ENCODE measurements at regions not wholly inside any gene's neighbourhood (a gene's known extent, or its start where the extent isn't known, plus 50 kb on each side); places are given as distances from the start of the nearest gene placed in this dataset.

DNA sequence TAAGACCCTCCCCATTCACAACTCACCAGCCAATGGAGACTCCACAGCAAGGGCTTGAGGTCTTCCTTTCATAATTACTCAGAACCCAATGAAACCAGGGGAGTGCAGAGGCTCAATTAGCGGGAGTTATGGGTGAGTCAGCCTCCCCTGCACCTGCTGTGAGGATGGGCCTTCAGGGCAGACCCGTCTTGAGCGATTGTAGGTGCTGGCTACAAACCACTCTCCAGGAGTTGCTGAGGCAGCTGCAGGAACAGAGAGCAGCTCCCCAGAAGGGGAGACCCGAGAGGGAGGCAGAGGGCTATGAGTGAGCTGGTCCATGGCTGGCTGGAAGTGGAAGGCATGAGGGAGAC lies 58.5 kb upstream of the SORCS3 start:
- peaks cover 12% of the 10 kb centered on the region for H3K4me1 Mint-ChIP-seq
- H3K27ac Mint-ChIP-seq (ENCODE audit: unreplicated experiment), result no peak overlapping the region

DNA sequence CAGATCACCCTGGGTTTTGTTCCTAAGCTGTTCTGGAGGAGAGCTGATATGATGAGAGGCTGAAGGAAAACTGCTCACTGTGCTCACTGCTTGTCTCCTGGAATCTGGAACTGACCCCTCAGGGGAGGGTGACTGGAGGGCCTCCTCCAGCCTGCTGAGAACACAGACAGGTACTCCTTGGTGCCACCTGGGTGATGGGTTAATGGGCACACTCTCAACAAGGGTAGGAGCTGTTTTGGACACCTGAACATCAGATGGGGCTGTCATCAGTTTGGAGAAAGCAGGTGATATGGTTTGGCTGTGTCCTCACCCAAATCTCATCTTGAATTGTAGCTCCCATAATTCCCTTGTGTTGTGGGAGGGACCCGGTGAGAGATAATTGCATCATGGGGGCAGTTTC lies 58.1 kb upstream of the SORCS3 start:
- TF ChIP-seq, protein P1, sequence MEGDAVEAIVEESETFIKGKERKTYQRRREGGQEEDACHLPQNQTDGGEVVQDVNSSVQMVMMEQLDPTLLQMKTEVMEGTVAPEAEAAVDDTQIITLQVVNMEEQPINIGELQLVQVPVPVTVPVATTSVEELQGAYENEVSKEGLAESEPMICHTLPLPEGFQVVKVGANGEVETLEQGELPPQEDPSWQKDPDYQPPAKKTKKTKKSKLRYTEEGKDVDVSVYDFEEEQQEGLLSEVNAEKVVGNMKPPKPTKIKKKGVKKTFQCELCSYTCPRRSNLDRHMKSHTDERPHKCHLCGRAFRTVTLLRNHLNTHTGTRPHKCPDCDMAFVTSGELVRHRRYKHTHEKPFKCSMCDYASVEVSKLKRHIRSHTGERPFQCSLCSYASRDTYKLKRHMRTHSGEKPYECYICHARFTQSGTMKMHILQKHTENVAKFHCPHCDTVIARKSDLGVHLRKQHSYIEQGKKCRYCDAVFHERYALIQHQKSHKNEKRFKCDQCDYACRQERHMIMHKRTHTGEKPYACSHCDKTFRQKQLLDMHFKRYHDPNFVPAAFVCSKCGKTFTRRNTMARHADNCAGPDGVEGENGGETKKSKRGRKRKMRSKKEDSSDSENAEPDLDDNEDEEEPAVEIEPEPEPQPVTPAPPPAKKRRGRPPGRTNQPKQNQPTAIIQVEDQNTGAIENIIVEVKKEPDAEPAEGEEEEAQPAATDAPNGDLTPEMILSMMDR (conservative IDR thresholded peaks at IDR 0.05), result no peak
- no peak overlapping the region for H3K4me3 Mint-ChIP-seq
- no peaks in the 10 kb centered on the region for H3K36me3 Mint-ChIP-seq (ENCODE audit: low read depth)
- H3K27ac Mint-ChIP-seq (ENCODE audit: unreplicated experiment), result no peak overlapping the region
- H3K27me3 Mint-ChIP-seq (ENCODE audit: low read depth), result peaks cover 8% of the 10 kb centered on the region
- DNase-seq (ENCODE audit: low read depth, low spot score), result no peak
- H3K9me3 Mint-ChIP-seq, result no peaks in the 10 kb centered on the region
- H3K4me1 Mint-ChIP-seq, result peaks cover 12% of the 10 kb centered on the region

More for the DNA sequence above, 58.5 kb upstream of the SORCS3 start:
- Mint-ChIP-seq H3K9me3 (no peaks in the 10 kb centered on the region), H3K36me3 (ENCODE audit: low read depth) (no peaks in the 10 kb centered on the region), H3K27me3 (ENCODE audit: low read depth) (peaks cover 8% of the 10 kb centered on the region), H3K4me3 (no peak overlapping the region)
- TF ChIP-seq, protein P1 (conservative IDR thresholded peaks at IDR 0.05), result no peak
- DNase-seq (ENCODE audit: low read depth, low spot score), result no peak

DNA sequence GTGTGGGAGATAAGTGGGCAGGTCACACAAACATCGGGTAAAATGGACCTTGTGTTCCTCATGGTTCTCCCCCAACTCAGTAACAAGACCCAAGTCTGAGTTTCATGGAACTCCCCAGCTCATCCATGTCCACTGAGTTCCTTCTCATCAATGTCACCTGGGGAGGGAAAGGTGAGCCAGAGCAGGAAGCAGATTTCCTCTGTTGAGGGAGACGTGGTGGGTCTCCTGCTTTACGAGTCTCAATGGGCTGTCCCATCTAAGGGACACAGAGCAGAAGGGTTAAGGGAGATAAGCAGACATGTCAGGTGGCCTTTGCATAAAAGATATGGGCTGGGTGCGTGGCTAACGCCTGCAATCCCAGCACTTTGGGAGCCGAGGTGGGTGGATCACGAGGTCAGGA lies 56.5 kb upstream of the SORCS3 start:
- Mint-ChIP-seq H3K4me3 (no peak overlapping the region), H3K36me3 (ENCODE audit: low read depth) (no peaks in the 10 kb centered on the region), H3K4me1 (peaks cover 4% of the 10 kb centered on the region), H3K9me3 (no peaks in the 10 kb centered on the region), H3K27ac (ENCODE audit: unreplicated experiment) (no peak overlapping the region), H3K27me3 (ENCODE audit: low read depth) (no peaks in the 10 kb centered on the region)
- no peak for DNase-seq (ENCODE audit: low read depth, low spot score)
- TF ChIP-seq, protein P1 (conservative IDR thresholded peaks at IDR 0.05), result no peak

DNA sequence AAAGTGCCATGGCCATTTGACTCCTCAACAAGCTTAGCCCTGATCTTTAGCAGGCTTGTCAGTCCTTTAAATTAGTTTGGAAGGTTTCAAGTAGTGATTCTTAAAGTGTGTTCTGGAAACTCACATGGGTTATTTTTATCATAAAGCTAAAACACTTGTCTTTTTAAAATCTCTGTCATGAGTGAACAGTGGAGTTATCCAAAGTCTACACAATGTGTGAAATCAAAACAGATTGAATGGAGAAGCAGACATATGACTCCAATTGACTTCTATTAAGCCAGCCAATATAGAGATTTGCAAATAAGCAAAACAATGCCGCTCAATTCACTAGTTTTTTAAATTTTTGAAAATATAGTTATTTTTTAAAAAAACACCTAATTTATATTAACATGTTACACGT lies 53.3 kb upstream of the SORCS3 start:
- DNase-seq (ENCODE audit: low read depth, low spot score), result no peak
- no peak overlapping the region for H3K4me3 Mint-ChIP-seq
- H3K4me1 Mint-ChIP-seq, result no peaks in the 10 kb centered on the region
- TF ChIP-seq, protein P1 (conservative IDR thresholded peaks at IDR 0.05), result no peak
- H3K36me3 Mint-ChIP-seq (ENCODE audit: low read depth), result no peaks in the 10 kb centered on the region
- H3K27ac Mint-ChIP-seq (ENCODE audit: unreplicated experiment), result no peak overlapping the region
- no peaks in the 10 kb centered on the region for H3K9me3 Mint-ChIP-seq
- peaks cover 13% of the 10 kb centered on the region for H3K27me3 Mint-ChIP-seq (ENCODE audit: low read depth)

DNA sequence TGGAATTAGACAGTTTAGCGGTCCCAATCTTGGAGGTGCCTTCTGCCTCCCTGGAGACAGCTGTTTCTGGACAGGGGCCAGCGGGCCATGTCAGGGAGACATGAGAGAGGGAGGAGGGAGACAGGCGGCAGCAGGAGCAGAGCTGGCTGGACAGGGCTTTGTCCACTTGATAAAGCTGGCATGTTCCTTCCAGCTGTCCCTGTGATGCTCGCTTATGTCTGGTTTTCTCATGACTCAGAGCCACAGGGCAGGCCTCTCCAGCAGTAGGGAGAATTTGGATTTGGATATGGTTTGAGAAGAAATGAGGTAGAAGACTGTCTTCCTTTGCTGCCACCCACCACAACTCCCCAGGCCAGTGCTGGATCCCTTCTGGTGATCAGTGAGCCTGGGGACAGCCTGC lies 51.7 kb upstream of the SORCS3 start:
- no peak for DNase-seq (ENCODE audit: low read depth, low spot score)
- Mint-ChIP-seq H3K36me3 (ENCODE audit: low read depth) (no peaks in the 10 kb centered on the region), H3K27ac (ENCODE audit: unreplicated experiment) (no peak overlapping the region), H3K9me3 (no peaks in the 10 kb centered on the region), H3K4me1 (no peaks in the 10 kb centered on the region), H3K27me3 (ENCODE audit: low read depth) (peaks cover 13% of the 10 kb centered on the region), H3K4me3 (no peak overlapping the region)
- TF ChIP-seq, protein P1 (conservative IDR thresholded peaks at IDR 0.05), result no peak

DNA sequence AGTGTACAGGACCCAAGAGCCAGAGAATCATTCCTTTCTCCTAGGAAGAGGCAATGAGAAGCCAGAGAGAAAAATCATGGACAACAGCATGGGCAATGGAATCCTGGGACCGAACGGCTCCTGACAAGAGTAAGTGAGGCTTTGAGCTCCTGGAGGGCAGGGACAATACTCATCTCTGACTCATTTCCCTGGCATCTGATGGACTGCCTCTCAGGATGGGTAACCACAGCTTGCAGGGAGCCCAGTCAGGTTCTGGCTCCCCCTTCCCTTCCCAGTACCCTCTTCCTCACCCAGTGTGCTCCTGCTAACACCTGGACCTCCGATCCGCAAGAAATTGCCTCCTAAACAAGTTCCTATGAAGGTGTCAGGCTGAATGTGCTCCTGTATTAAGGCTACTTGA lies 51.2 kb upstream of the SORCS3 start:
- Mint-ChIP-seq H3K4me1 (no peaks in the 10 kb centered on the region), H3K4me3 (no peak overlapping the region), H3K9me3 (no peaks in the 10 kb centered on the region), H3K27me3 (ENCODE audit: low read depth) (peaks cover 16% of the 10 kb centered on the region), H3K27ac (ENCODE audit: unreplicated experiment) (no peak overlapping the region), H3K36me3 (ENCODE audit: low read depth) (no peaks in the 10 kb centered on the region)
- DNase-seq (ENCODE audit: low read depth, low spot score), result no peak
- TF ChIP-seq, protein P1 (conservative IDR thresholded peaks at IDR 0.05), result no peak
